Thymus (tissue), 11 donors: ENCODE measurements at regions not wholly inside any gene's neighbourhood (a gene's known extent, or its start where the extent isn't known, plus 50 kb on each side); places are given as distances from the start of the nearest gene placed in this dataset.

Experiments
- DNase-seq, 9 donors: peaks; one replicate each; pipeline ENCODE4 v3.0.0-alpha.2; 2013; ENCODE audit warnings: low spot score in 9 of 9, low read depth in 6 of 9, missing footprints in 1 of 9
- H3K27ac ChIP-seq, 2 donors: one replicate each; pipeline ENCODE4 v1.5.1; 2013; ENCODE audit warnings: control low read depth in 1 of 2, low read depth in 1 of 2, low read length in 1 of 2, mild to moderate bottlenecking in 1 of 2, moderate library complexity in 1 of 2
- H3K27me3 ChIP-seq, 2 donors: one replicate each; pipeline ENCODE4 v1.5.1; 2013; ENCODE audit warnings: low read length in 1 of 2; ENCODE audit not compliant: control insufficient read depth in 2 of 2, insufficient read depth in 1 of 2
- H3K36me3 ChIP-seq, 2 donors: one replicate each; pipeline ENCODE4 v1.5.1; 2013; ENCODE audit warnings: low read length in 1 of 2, mild to moderate bottlenecking in 1 of 2, moderate library complexity in 1 of 2; ENCODE audit not compliant: control insufficient read depth in 2 of 2, insufficient read depth in 2 of 2
- H3K4me1 ChIP-seq, 2 donors: one replicate each; pipeline ENCODE4 v1.5.1; 2013; ENCODE audit warnings: low read length in 2 of 2; ENCODE audit not compliant: control insufficient read depth in 2 of 2, insufficient read depth in 2 of 2
- H3K4me3 ChIP-seq, 2 donors: one replicate each; pipeline ENCODE4 v1.5.1; 2013; ENCODE audit warnings: low read length in 2 of 2, control low read depth in 1 of 2, mild to moderate bottlenecking in 1 of 2
- H3K9me3 ChIP-seq, 2 donors: one replicate each; pipeline ENCODE4 v1.5.1; 2013; ENCODE audit warnings: low read length in 1 of 2, mild to moderate bottlenecking in 1 of 2; ENCODE audit not compliant: control insufficient read depth in 2 of 2, insufficient read depth in 1 of 2
- WGBS: extraction: QIAGEN DNeasy Blood & Tissue Kit; methylation state at CpG from one replicate; pipeline ENCODE4 v1.1.7; 2013; 5-methylcytosine and 5-hydroxymethylcytosine counted together
- donor health status: healthy.

DNA sequence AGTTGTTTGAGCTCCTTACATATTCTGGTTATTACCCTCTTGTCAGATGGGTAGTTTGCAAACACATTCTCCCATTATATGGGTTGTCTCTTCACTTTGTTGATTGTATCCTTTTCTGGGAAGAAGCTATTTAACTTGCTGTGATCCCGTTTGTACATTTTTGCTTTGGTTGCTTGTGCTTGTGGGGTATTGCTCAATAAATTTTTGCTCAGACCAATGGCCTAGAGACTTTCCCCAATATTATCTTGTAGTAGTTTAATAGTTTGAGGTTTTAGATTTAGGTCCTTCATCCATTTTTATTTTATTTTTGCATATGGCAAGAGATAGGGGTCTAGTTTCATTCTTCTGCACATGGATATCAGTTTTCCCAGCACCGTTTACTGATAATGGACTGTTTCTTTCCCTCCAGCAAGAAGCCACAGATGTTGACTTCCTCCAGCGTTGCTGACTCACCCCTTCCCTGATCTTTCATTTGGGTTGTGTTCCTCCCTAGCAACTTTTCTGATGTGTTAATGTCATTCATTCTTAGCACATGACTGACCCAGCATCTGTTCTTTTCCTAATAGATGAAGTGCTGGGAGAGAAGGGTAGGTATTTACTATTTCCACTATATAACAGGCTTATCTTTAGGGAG lies 166.7 kb upstream of the SGO1 start:
- no peak overlapping the region for H3K27ac ChIP-seq

DNA sequence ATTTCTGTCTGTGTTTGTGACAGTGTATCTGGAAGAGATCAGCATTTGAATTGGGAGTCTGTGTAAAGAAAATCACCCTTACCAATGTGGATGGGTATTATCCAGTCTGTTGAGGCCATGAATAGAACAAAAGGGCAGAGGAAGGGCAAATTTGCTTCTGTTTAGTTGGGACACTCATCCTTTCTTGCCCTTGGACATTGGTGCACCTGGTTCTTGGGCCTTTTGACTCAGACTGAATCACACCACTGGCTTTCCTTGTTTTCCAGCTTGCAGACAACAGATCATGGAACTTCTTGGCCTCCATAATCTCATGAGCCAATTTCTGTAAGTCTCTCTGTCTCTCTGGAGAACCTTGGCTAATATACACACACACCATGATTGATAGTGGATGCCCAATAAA lies 164.4 kb upstream of the SGO1 start:
- DNase-seq = no peak
- Histone ChIP-seq H3K9me3 (no peaks in the 10 kb centered on the region), H3K4me3 (no peak overlapping the region), H3K4me1 (no peaks in the 10 kb centered on the region), H3K36me3 (no peaks in the 10 kb centered on the region), H3K27me3 (no peaks in the 10 kb centered on the region), H3K27ac (no peak overlapping the region)

More for the DNA sequence above, 166.7 kb upstream of the SGO1 start:
- H3K36me3 ChIP-seq = no peaks in the 10 kb centered on the region
- no peak overlapping the region for H3K4me3 ChIP-seq
- H3K27me3 ChIP-seq = no peaks in the 10 kb centered on the region
- no peak for DNase-seq
- H3K4me1 ChIP-seq = no peaks in the 10 kb centered on the region
- 56% methylated on average over 3 of the region's 3 CpGs for WGBS
- H3K9me3 ChIP-seq = no peaks in the 10 kb centered on the region

DNA sequence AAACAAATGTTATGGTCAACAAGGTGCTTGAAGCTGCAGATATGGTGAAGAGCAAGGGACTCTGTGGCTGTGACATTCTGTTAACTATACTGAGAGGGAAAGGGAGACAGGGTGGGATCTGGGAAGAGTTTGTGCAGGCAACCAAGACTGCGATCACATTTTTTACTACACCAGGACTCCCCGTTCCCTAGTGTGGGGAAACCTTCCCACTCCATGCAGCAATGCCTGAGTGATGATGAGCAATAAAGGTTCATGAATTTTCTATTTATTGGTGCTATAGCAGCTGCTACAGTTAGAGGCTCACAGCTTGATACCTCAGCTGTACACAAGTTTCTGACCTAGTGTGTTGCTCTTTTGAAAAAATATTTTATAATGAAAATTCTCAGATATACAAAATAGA lies 160.9 kb upstream of the SGO1 start:
- Histone ChIP-seq H3K9me3 (no peaks in the 10 kb centered on the region), H3K27me3 (no peaks in the 10 kb centered on the region), H3K27ac (no peak overlapping the region), H3K4me1 (no peaks in the 10 kb centered on the region), H3K36me3 (no peaks in the 10 kb centered on the region), H3K4me3 (no peak overlapping the region)
- DNase-seq = no peak
- 93% methylated on average over 2 of the region's 2 CpGs for WGBS

DNA sequence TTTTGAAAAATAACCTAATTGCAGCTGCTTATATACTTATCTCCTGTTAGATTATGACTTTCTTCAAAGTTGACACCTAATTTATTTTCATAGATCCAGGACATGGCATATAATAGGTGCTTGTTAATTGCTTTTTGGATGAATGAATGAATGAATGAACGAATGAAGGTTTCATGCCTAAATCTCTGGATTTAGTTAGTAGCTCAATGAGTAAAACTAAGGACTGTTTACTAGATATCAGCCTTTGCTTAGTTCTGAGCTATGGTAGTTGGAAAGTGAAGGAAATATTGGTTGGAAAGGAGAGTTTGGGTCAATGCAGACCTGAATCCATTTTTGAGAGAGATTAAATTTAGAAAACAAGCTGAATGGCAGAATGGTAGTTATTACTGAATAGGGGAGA lies 160.4 kb upstream of the SGO1 start:
- no peak for DNase-seq
- H3K9me3 ChIP-seq = no peaks in the 10 kb centered on the region
- H3K4me3 ChIP-seq = no peak overlapping the region
- 86% methylated on average over 1 of the region's 1 CpG for WGBS
- no peak overlapping the region for H3K27ac ChIP-seq
- H3K4me1 ChIP-seq = no peaks in the 10 kb centered on the region
- H3K27me3 ChIP-seq = no peaks in the 10 kb centered on the region
- H3K36me3 ChIP-seq = no peaks in the 10 kb centered on the region

DNA sequence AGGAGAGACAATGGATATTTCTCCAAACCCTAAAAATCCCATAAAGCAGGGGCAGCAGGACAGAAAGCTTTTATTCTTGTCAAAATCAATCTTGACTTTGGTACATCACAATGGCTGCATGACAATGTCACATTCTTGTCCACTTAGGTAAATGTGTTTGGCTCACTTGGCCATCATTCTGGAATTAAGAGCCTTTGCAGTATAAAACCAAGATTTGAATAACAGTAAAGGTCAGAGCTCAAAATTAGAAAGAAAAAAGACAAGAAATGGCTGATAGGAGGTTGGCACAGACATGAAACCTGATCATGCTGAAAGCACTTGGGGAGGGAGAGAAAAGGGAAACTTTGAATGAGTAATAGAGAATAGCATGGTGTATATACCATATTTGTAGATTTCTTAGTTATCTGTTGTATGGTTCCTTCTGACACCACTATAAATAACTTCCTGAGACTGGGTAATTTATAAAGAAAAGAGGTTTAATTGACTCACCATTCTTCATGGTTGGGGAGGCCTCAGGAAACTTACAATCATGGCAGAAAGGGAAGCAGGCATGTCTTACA lies 158.5 kb upstream of the SGO1 start:
- Histone ChIP-seq H3K27me3 (no peaks in the 10 kb centered on the region), H3K9me3 (no peaks in the 10 kb centered on the region), H3K36me3 (no peaks in the 10 kb centered on the region), H3K4me3 (no peak overlapping the region), H3K27ac (no peak overlapping the region), H3K4me1 (no peaks in the 10 kb centered on the region)
- no peak for DNase-seq

DNA sequence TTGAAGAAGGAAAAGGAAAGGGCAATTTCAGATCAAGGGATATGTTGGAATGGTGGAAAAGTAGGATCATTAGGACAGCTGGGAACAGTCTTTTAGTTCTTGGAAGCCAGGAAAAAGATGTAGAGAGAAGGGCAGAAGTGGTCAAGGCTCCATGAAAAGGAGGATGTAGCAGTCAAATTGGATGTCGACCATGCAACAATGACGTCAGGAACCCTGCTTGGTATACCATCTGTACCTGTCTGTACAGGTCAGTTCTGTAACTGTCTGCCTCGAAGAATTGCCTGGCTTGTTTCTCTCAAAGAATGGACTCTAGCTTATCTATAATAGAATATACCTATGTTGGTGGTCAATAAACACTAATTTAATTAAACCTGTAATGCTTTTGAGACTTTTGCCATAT lies 157.8 kb upstream of the SGO1 start:
- H3K4me3 ChIP-seq = no peak overlapping the region
- no peak overlapping the region for H3K27ac ChIP-seq
- 94% methylated on average over 3 of the region's 3 CpGs for WGBS
- H3K36me3 ChIP-seq = no peaks in the 10 kb centered on the region
- DNase-seq = no peak
- H3K27me3 ChIP-seq = no peaks in the 10 kb centered on the region
- no peaks in the 10 kb centered on the region for H3K4me1 ChIP-seq
- no peaks in the 10 kb centered on the region for H3K9me3 ChIP-seq

DNA sequence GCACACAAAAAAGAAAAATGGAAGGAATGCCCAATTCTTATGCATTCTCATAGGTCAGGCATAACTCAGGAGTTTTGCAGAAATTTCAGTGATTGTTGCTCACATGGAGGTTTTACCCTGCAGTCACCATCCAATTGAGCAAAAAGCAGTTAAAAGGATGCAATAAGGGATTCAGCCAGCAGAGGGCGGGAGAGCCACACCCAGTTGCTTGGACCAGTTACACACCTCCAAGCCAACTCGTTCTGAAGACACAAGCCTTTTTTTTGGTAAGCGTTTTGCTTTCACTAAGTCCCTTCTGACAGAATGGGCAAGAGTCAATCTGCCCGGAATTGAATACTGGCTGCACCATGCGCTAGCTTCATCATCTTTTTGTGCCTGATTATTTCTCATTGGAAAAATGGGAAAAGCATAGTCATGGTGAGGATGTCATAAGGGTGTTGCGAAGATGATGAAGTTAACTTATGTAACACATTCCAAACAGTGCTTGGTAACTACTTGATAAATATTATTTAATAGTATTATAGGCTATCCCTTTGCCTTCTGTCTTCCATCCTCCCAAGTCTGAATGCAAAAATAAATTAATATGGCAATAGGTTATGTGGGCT lies 154.4 kb upstream of the SGO1 start:
- peak; percentile 29 to 77 (median 50) for DNase-seq
- no peaks in the 10 kb centered on the region for H3K4me1 ChIP-seq
- 34% methylated on average over 6 of the region's 6 CpGs for WGBS
- H3K27me3 ChIP-seq = no peaks in the 10 kb centered on the region
- H3K4me3 ChIP-seq = no peak overlapping the region
- H3K36me3 ChIP-seq = no peaks in the 10 kb centered on the region
- no peaks in the 10 kb centered on the region for H3K9me3 ChIP-seq
- H3K27ac ChIP-seq = no peak overlapping the region

DNA sequence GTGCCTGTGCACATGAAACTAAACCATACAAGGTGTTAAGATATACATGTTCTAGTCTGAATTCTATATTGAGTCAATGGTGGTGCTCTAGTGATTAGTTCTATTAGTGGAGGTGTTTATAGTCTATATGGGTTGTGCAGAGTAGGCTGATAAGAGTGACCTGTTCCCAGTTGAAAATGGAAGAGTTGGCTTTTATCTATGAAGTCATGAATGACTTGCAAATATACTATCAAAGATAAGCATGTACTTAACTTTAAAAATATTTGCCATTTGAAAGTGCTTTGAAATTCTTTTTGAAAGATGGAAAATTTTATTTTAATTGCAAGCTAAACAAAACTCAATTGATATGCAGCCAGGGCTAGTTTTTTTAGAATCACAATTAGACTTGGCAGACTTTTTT lies 150.6 kb upstream of the SGO1 start:
- H3K36me3 ChIP-seq = no peaks in the 10 kb centered on the region
- no peaks in the 10 kb centered on the region for H3K27me3 ChIP-seq

DNA sequence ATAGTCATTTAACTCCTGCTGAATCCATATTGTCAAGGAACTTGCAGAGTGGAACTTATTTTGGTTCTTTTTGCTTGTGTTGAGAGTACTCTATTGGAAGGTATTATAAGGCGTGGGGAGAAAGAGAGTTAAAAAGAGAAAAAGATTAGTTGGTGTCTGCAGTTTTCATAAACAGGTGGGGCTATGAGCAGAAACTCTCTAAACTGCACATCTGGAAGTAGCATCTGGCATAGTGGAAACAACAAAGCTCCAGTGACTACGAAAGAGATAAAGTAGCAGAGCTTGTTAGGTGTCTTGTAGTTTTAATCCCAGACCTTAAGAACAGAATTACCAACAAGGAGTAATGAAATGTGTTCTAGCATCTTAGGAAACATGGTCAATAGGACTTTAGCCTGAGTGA lies 148.8 kb upstream of the SGO1 start:
- Histone ChIP-seq H3K4me3 (no peak overlapping the region), H3K4me1 (no peaks in the 10 kb centered on the region), H3K9me3 (no peaks in the 10 kb centered on the region), H3K36me3 (no peaks in the 10 kb centered on the region), H3K27me3 (no peaks in the 10 kb centered on the region), H3K27ac (no peak overlapping the region)
- DNase-seq = no peak
- 93% methylated on average over 2 of the region's 2 CpGs for WGBS

More for the DNA sequence above, 150.6 kb upstream of the SGO1 start:
- H3K4me1 ChIP-seq = no peaks in the 10 kb centered on the region
- H3K27ac ChIP-seq = no peak overlapping the region
- no peak overlapping the region for H3K4me3 ChIP-seq
- H3K9me3 ChIP-seq = no peaks in the 10 kb centered on the region
- no peak for DNase-seq
